Ectodermal cell (in vitro differentiated cells): ENCODE measurements at regions not wholly inside any gene's neighbourhood (a gene's known extent, or its start where the extent isn't known, plus 50 kb on each side); places are given as distances from the start of the nearest gene placed in this dataset.
"Not testable (repeated sequence)": the region's sequence is repeated elsewhere in the genome, so short reads cannot be mapped to it uniquely, and the experiment has no call there.

Source experiments
- H3K27ac ChIP-seq: 2 replicates; pipeline ENCODE4 v1.7.0; 2013; ENCODE audit warnings: mild to moderate bottlenecking, low read depth, low read length; ENCODE audit not compliant: insufficient read depth, poor library complexity, severe bottlenecking
- H3K27me3 ChIP-seq: 2 replicates; pipeline ENCODE4 v1.7.0; 2013; ENCODE audit warnings: mild to moderate bottlenecking, low read length; ENCODE audit not compliant: insufficient read depth, control insufficient read depth, poor library complexity, severe bottlenecking
- H3K36me3 ChIP-seq: one replicate; pipeline ENCODE4 v1.7.0; 2013; ENCODE audit warnings: low read length; ENCODE audit not compliant: control insufficient read depth, insufficient read depth
- H3K4me1 ChIP-seq: one replicate; pipeline ENCODE4 v1.7.0; 2013; ENCODE audit warnings: low read length; ENCODE audit not compliant: control insufficient read depth, insufficient read depth
- H3K4me3 ChIP-seq: 2 replicates; pipeline ENCODE4 v1.7.0; 2013; ENCODE audit warnings: low read depth, low read length, control low read depth; ENCODE audit not compliant: insufficient read depth
- H3K9me3 ChIP-seq: 2 replicates; pipeline ENCODE4 v1.7.0; 2013; ENCODE audit warnings: mild to moderate bottlenecking, low read length, moderate library complexity; ENCODE audit not compliant: control insufficient read depth
- WGBS, 2 experiments: methylation state at CpG; one replicate each; pipeline ENCODE4 v1.1.7; 2013; ENCODE audit warnings: missing lambda C conversion rate in 2 of 2; 5-methylcytosine and 5-hydroxymethylcytosine counted together

DNA sequence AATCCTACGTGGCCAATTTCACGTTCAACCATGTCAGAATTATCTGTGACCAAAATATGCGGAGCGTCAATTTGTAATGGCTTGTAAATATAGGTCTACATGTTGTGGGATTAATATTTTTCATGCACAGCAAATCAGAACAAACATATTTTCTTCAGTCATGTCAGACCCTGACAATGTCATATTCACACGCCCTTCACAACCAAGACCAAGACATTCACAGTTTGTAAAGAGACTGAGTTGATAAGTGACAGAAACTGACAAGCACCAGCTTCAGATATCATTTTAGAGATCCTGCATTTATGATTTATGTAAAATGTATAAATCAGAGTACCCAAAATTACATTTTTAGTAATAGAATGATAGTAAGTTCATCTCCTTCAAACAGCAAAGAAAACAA is 57.3 kb upstream of the NOVA1 start:
- no peaks in the 10 kb centered on the region for H3K27me3 ChIP-seq
- WGBS, 2 experiments, result 98% methylated on average over 5 of the region's 5 CpGs; no CpG with 5 or more reads in 1 of the 2 experiments
- no peaks in the 10 kb centered on the region for H3K4me1 ChIP-seq
- H3K36me3 ChIP-seq, result no peaks in the 10 kb centered on the region
- H3K9me3 ChIP-seq, result no peaks in the 10 kb centered on the region
- H3K4me3 ChIP-seq, result no peak overlapping the region
- H3K27ac ChIP-seq, result no peak overlapping the region

DNA sequence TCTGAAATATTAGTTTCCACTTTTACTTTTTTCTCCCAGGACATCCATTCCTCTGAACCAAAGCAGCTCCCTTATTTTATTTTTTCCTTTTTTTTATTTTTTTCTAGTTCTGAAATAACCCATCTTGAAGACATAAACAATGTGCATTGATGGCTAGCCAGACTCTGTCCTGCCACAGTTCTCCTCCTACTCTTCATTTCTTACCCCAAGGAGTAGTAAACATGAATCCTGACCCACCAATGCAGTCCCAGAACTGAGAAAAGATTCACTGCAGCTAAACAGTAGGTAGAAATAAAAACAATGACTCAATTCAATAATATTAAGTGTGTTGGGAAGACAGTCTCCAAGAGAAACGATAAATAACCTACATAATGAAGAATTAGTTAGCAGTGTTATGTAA is 65.7 kb upstream of the NOVA1 start:
- no peaks in the 10 kb centered on the region for H3K9me3 ChIP-seq
- H3K4me1 ChIP-seq, result no peaks in the 10 kb centered on the region
- H3K27me3 ChIP-seq, result no peaks in the 10 kb centered on the region
- WGBS, 2 experiments, result no CpG with 5 or more reads among the region's 1 CpG
- no peak overlapping the region for H3K27ac ChIP-seq
- H3K4me3 ChIP-seq, result no peak overlapping the region
- H3K36me3 ChIP-seq, result no peaks in the 10 kb centered on the region

GRCh38 chr14:26678732-26679420 is 81.0 kb upstream of the NOVA1 start:
- 80 to 89% methylated on average over 22 to 27 of the region's 31 CpGs for WGBS, 2 experiments
- not testable (repeated sequence) for H3K4me3 ChIP-seq, H3K27ac ChIP-seq, H3K9me3 ChIP-seq, H3K4me1 ChIP-seq, H3K36me3 ChIP-seq, H3K27me3 ChIP-seq

- no peak overlapping the region for H3K27ac ChIP-seq
- no peaks in the 10 kb centered on the region for H3K9me3 ChIP-seq
- no CpG with 5 or more reads among the region's 1 CpG for WGBS, 2 experiments
- H3K27me3 ChIP-seq, result no peaks in the 10 kb centered on the region
- no peak overlapping the region for H3K4me3 ChIP-seq
- no peaks in the 10 kb centered on the region for H3K36me3 ChIP-seq
- no peaks in the 10 kb centered on the region for H3K4me1 ChIP-seq
These were observed 87.6 kb upstream of the NOVA1 start for GRCh38 chr14:26685401-26685800.

GRCh38 chr14:26687301-26687837 is 89.5 kb upstream of the NOVA1 start:
- H3K4me3 ChIP-seq, result no peak overlapping the region
- WGBS, 2 experiments, result 96 to 98% methylated on average over 2 of the region's 2 CpGs

DNA sequence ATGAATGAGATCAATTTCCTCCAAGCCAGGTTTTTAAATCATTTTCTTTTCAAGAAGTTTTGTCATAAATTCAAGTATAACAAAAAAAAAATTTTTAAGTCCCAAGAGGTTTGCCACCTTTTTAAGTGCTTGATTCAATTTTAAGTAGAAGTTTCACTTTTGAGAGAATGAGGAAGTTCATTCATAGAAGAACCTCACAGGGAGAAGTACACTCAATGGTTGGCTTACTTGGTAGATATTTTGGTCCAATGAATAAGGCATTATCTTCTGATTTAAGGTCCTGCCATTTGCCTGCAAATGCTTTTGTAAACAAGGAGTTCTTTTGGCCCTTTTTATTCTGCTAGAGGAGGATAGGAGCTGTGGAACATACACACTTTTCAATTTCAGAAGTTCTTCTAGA is 96.7 kb upstream of the NOVA1 start:
- Histone ChIP-seq H3K36me3 (no peaks in the 10 kb centered on the region), H3K9me3 (no peaks in the 10 kb centered on the region), H3K4me1 (no peaks in the 10 kb centered on the region), H3K27me3 (no peaks in the 10 kb centered on the region), H3K27ac (no peak overlapping the region), H3K4me3 (no peak overlapping the region)

More at GRCh38 chr14:26687301-26687837, 89.5 kb upstream of the NOVA1 start:
- Histone ChIP-seq H3K27ac (no peak overlapping the region), H3K4me1 (no peaks in the 10 kb centered on the region), H3K9me3 (no peaks in the 10 kb centered on the region), H3K27me3 (no peaks in the 10 kb centered on the region), H3K36me3 (no peaks in the 10 kb centered on the region)

- WGBS, 2 experiments, result 49 to 75% methylated on average over 3 to 4 of the region's 4 CpGs
These were observed 104.9 kb upstream of the NOVA1 start for GRCh38 chr14:26702721-26703230.

DNA sequence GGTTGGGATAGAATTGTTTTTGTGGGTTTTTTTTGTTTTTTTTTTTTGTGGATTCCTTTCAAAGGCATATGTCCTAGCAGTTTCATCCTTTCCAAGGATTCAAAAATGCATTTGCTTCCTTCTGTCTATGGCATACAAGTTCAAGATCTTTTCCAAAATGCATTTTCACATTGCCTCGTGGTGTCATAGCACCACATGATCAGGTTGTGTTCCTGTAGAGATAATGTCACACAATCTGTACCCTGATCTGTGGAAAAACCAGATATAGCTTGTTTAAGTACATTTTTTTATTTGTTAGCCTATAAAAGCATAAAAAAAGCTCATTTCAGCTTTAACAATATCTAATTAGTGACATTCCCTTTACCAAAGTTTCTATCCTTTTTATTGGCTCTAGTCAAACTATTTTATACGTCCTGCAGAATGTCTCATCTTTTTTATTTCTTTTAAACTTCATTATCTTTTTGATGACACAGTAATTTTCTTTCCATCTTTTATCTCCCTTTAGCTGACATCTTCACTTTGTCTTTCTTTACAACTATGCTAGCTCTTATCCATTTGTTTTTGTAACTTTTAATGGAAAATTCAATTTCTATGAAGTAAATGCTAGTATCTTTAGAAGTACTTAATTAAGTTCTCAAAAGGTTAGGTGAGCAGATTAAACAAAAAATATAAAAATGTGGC is 106.0 kb upstream of the NOVA1 start:
- Histone ChIP-seq H3K4me3 (no peak overlapping the region), H3K36me3 (no peaks in the 10 kb centered on the region), H3K4me1 (no peaks in the 10 kb centered on the region), H3K27me3 (no peaks in the 10 kb centered on the region), H3K27ac (no peak overlapping the region), H3K9me3 (no peaks in the 10 kb centered on the region)
- 94 to 95% methylated on average over 2 of the region's 2 CpGs for WGBS, 2 experiments

More at GRCh38 chr14:26702721-26703230, 104.9 kb upstream of the NOVA1 start:
- no peaks in the 10 kb centered on the region for H3K27me3 ChIP-seq
- no peak overlapping the region for H3K27ac ChIP-seq
- no peaks in the 10 kb centered on the region for H3K36me3 ChIP-seq
- no peak overlapping the region for H3K4me3 ChIP-seq
- no peaks in the 10 kb centered on the region for H3K4me1 ChIP-seq
- no peaks in the 10 kb centered on the region for H3K9me3 ChIP-seq

DNA sequence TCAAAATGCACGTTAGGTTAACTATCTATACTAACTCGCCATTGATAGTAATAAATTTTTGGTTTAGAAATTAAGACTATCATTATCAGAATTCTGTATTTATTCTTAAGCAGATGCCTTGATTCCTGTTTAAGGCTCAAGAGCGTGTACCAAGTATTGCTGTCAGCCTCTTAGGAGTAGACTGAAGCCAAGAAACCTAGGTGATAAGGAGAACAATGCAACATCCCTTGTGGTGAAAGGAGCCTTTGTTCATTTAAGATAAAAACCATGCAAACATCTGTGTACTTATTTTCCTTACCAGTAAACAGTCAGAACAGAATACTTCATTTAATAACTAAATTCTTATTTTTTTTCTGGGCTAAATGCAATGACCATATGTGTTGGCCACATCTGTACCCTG is 109.4 kb upstream of the NOVA1 start:
- Histone ChIP-seq H3K4me3 (no peak overlapping the region), H3K27me3 (no peaks in the 10 kb centered on the region), H3K36me3 (no peaks in the 10 kb centered on the region), H3K9me3 (no peaks in the 10 kb centered on the region), H3K4me1 (no peaks in the 10 kb centered on the region), H3K27ac (no peak overlapping the region)
- 93 to 94% methylated on average over 1 to 2 of the region's 3 CpGs for WGBS, 2 experiments

GRCh38 chr14:26709019-26709418 is 111.2 kb upstream of the NOVA1 start:
- H3K27ac ChIP-seq, result no peak overlapping the region

More at GRCh38 chr14:26709019-26709418, 111.2 kb upstream of the NOVA1 start:
- Histone ChIP-seq H3K27me3 (no peaks in the 10 kb centered on the region), H3K36me3 (no peaks in the 10 kb centered on the region), H3K4me1 (no peaks in the 10 kb centered on the region), H3K9me3 (no peaks in the 10 kb centered on the region), H3K4me3 (no peak overlapping the region)
